Endothelial cell of umbilical vein (primary cell): ENCODE measurements at regions not wholly inside any gene's neighbourhood (a gene's known extent, or its start where the extent isn't known, plus 50 kb on each side); places are given as distances from the start of the nearest gene placed in this dataset.

ENCODE experiments used
- BruUV-seq: library from RNA; stranded (reverse); fragments of 400-500 nt; replicated peaks from 2 replicates; lab custom pipeline; 2021; lab: Mats Ljungman, UMichigan
- CTCF ChIA-PET: fragments of 300-600, 350-600 bp; sonication (Branson Sonifier 250); formaldehyde crosslinking; loops from one replicate; lab custom pipeline; 2021; ENCODE audit warnings: antibody characterized with exemption, inconsistent platforms; lab: Charles Lee
- POLR2A ChIA-PET: fragments of 300-600, 350-600 bp; sonication (Branson Sonifier 250); formaldehyde crosslinking; loops from one replicate; lab custom pipeline; 2021; ENCODE audit warnings: antibody characterized with exemption, inconsistent platforms; lab: Charles Lee
- DNase-seq: peaks from one replicate; pipeline ENCODE4 v3.0.0-alpha.2; 2011; ENCODE audit warnings: low read depth, low spot score
- FAIRE-seq: peaks from 2 replicates; lab custom pipeline; 2011; peaks lifted over from hg19 to GRCh38; lab: Jason Lieb, UNC
- H2AFZ ChIP-seq: 2 replicates; pipeline ENCODE4 v1.6.0; 2012; ENCODE audit warnings: low read depth, low read length, control low read depth, inconsistent platforms
- H3K27ac ChIP-seq: 2 replicates; pipeline ENCODE4 v1.5.1; 2011; ENCODE audit warnings: low read depth, mild to moderate bottlenecking, control low read depth, low read length, moderate library complexity; ENCODE audit not compliant: insufficient read depth
- H3K27me3 ChIP-seq, 2 experiments: 2 replicates each; pipeline versions ENCODE4 v1.6.0 to v1.6.1; 2011; ENCODE audit warnings: low read length in 2 of 2, mixed read lengths in 1 of 2; ENCODE audit not compliant: control insufficient read depth in 2 of 2, insufficient read depth in 2 of 2
- H3K36me3 ChIP-seq, 2 experiments: 2 replicates in 1 of 2; 3 replicates in 1 of 2; pipeline ENCODE4 v1.5.1; 2011; ENCODE audit warnings: low read length in 2 of 2, mild to moderate bottlenecking in 1 of 2, moderate library complexity in 1 of 2; ENCODE audit not compliant: control insufficient read depth in 2 of 2, insufficient read depth in 2 of 2; ENCODE audit errors: extremely low read depth in 1 of 2
- H3K4me1 ChIP-seq: 3 replicates; pipeline ENCODE4 v1.5.1; 2011; ENCODE audit warnings: mild to moderate bottlenecking, low read length; ENCODE audit not compliant: control insufficient read depth, insufficient read depth; ENCODE audit errors: extremely low read depth
- H3K4me2 ChIP-seq: 2 replicates; pipeline ENCODE4 v1.6.1; 2011; ENCODE audit warnings: low read length, control low read depth, mixed read lengths; ENCODE audit not compliant: insufficient read depth
- H3K4me3 ChIP-seq, 3 experiments: fragments of 200-600 bp in 1 of 3; sonication (generic), shearing (Covaris generic) in 1 of 3; replicated peaks in 1 of 3; 2 replicates each; pipeline ENCODE4 v1.5.1; 2011 to 2016; ENCODE audit warnings: control low read depth in 3 of 3, low read length in 3 of 3, mild to moderate bottlenecking in 2 of 3, inconsistent platforms in 1 of 3, low read depth in 1 of 3, moderate library complexity in 1 of 3; ENCODE audit not compliant: insufficient read depth in 1 of 3
- H3K79me2 ChIP-seq: 2 replicates; pipeline ENCODE4 v1.6.0; 2012; ENCODE audit warnings: low read length, inconsistent platforms; ENCODE audit not compliant: control insufficient read depth, insufficient read depth
- H3K9ac ChIP-seq: replicated peaks from 2 replicates; pipeline ENCODE3; 2011; ENCODE audit warnings: low read length, control low read depth; ENCODE audit not compliant: insufficient read depth; ENCODE audit errors: extremely low read depth
- H3K9me1 ChIP-seq: replicated peaks from 3 replicates; pipeline ENCODE4 v1.6.0; 2011; ENCODE audit warnings: mild to moderate bottlenecking, low read length; ENCODE audit not compliant: control insufficient read depth, insufficient read depth; ENCODE audit errors: extremely low read depth
- H3K9me3 ChIP-seq: replicated peaks from 2 replicates; pipeline ENCODE4 v1.5.1; 2012; ENCODE audit warnings: low read length, inconsistent platforms; ENCODE audit not compliant: control insufficient read depth, insufficient read depth
- H4K20me1 ChIP-seq: replicated peaks from 2 replicates; pipeline ENCODE3; 2011; ENCODE audit warnings: mild to moderate bottlenecking, low read length; ENCODE audit not compliant: control insufficient read depth, insufficient read depth; ENCODE audit errors: extremely low read depth
- EZH2 ChIP-seq: IDR thresholded peaks from 2 replicates; pipeline ENCODE4 v1.6.1; 2012; ENCODE audit warnings: borderline replicate concordance, low read depth, mild to moderate bottlenecking, moderate library complexity, low read length, inconsistent platforms; ENCODE audit not compliant: severe bottlenecking
- FOS ChIP-seq: IDR thresholded peaks from 2 replicates; pipeline ENCODE4 v1.6.1; 2011; ENCODE audit warnings: mild to moderate bottlenecking, low read length, moderate library complexity, borderline replicate concordance; ENCODE audit not compliant: insufficient read depth
- JUN ChIP-seq: IDR thresholded peaks from 2 replicates; pipeline ENCODE4 v1.6.1; 2011; ENCODE audit warnings: borderline replicate concordance, low read depth; ENCODE audit not compliant: insufficient read length, insufficient read depth
- MYC ChIP-seq: IDR thresholded peaks from one replicate; pipeline ENCODE4 v1.6.1; 2011; ENCODE audit warnings: mild to moderate bottlenecking, low read depth, low read length
- dilution Hi-C: fragments of 300-500 bp; cut with MboI; formaldehyde crosslinking; loops from one replicate; pipeline ENCODE4 v1.15.0; 2019; ENCODE audit warnings: low sequenced_read_pairs; ENCODE audit not compliant: extremely low pct_ligation_motif_present
- intact Hi-C: fragments of 100-400 bp; cut with micrococcal nuclease; formaldehyde crosslinking; loops from one replicate; pipeline ENCODE4 v1.10.0; 2022
- TF ChIP-seq, protein P1 (sequence below), 2 donors: IDR thresholded peaks; 1 replicate in 1 of 2; 2 replicates in 1 of 2; pipeline ENCODE4 v1.5.1; 2011; ENCODE audit warnings: low read length in 2 of 2, mild to moderate bottlenecking in 2 of 2, moderate library complexity in 2 of 2, control low read depth in 1 of 2, inconsistent platforms in 1 of 2, low read depth in 1 of 2; ENCODE audit not compliant: insufficient read depth in 1 of 2; ENCODE audit errors: extremely low read depth in 1 of 2

DNA sequence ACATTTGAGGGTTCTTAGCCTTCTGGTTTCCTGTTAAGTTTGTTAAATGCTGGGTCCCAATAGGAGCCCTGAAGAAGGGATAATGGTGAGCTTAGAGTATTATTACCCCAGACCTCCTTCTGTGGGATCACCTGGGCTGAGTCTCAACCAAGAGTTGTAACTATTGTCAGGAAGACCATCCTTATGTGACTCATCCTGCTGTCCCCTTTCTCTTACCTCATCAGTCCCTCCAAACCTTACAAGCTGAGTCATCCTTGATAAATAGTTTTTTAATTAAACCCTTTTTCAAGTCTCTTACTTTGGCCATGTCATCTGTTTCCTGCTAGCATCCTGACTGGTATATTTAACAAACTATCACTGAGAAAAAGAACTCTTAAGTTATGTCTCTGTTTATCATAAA lies 502.8 kb downstream of the LRRC70 start:
- H3K4me2 ChIP-seq = no peak overlapping the region
- FAIRE-seq (no peak), DNase-seq (no peak)
- no peaks in the 10 kb centered on the region for H3K4me1 ChIP-seq
- H3K9ac ChIP-seq = no peak overlapping the region
- H3K36me3 ChIP-seq = no peaks in the 10 kb centered on the region
- H3K4me3 ChIP-seq = no peak overlapping the region
- no peaks in the 10 kb centered on the region for H3K27me3 ChIP-seq
- TF ChIP-seq EZH2 (no peak), JUN (peak; percentile 10), MYC (no peak), FOS (peak; percentile 15)
- intact Hi-C loops (no loop called here), dilution Hi-C loops (no loop called here)
- ChIA-PET POLR2A (no interaction called here), CTCF (no interaction called here)
- H3K27ac ChIP-seq = no peak overlapping the region
- no peaks in the 10 kb centered on the region for H3K79me2 ChIP-seq
- no peak overlapping the region for H2AFZ ChIP-seq
- no peaks in the 10 kb centered on the region for H4K20me1 ChIP-seq
- H3K9me3 ChIP-seq = no peaks in the 10 kb centered on the region
- BruUV-seq = no TSS peak
- no peaks in the 10 kb centered on the region for H3K9me1 ChIP-seq

DNA sequence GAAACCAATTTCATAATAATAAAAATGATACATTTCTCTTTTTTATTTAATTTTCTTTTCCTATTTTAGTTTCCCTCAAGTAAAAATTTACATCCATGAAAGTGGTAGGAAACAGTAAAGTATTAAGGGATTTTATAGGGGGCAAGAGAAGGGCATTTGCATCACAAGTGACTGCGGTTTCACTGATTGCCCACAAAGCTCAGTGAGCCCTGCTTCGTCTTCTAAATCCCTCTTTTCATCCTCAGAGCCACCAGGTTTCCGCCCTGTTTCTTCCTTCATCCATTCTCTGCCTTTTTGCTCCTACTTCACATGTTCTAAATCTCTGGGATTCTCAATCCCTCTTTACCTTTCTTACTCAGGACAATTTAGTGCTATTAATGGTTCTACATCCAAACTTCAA lies 491.4 kb downstream of the LRRC70 start:
- Histone ChIP-seq H3K9me3 (no peaks in the 10 kb centered on the region), H3K79me2 (no peaks in the 10 kb centered on the region), H3K4me3 (no peak overlapping the region), H3K9ac (no peak overlapping the region), H3K36me3 (no peaks in the 10 kb centered on the region), H3K4me1 (no peaks in the 10 kb centered on the region), H2AFZ (no peak overlapping the region), H3K27me3 (no peaks in the 10 kb centered on the region), H3K27ac (no peak overlapping the region), H3K9me1 (no peaks in the 10 kb centered on the region), H3K4me2 (no peak overlapping the region), H4K20me1 (no peaks in the 10 kb centered on the region)
- CTCF ChIA-PET = no interaction called here
- BruUV-seq = no TSS peak
- FAIRE-seq (no peak), DNase-seq (no peak)
- intact Hi-C loops (no loop called here), dilution Hi-C loops (no loop called here)
- POLR2A ChIA-PET = no interaction called here
- TF ChIP-seq JUN (no peak), MYC (no peak), EZH2 (no peak), FOS (no peak)
- TF ChIP-seq, protein P1, sequence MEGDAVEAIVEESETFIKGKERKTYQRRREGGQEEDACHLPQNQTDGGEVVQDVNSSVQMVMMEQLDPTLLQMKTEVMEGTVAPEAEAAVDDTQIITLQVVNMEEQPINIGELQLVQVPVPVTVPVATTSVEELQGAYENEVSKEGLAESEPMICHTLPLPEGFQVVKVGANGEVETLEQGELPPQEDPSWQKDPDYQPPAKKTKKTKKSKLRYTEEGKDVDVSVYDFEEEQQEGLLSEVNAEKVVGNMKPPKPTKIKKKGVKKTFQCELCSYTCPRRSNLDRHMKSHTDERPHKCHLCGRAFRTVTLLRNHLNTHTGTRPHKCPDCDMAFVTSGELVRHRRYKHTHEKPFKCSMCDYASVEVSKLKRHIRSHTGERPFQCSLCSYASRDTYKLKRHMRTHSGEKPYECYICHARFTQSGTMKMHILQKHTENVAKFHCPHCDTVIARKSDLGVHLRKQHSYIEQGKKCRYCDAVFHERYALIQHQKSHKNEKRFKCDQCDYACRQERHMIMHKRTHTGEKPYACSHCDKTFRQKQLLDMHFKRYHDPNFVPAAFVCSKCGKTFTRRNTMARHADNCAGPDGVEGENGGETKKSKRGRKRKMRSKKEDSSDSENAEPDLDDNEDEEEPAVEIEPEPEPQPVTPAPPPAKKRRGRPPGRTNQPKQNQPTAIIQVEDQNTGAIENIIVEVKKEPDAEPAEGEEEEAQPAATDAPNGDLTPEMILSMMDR (IDR thresholded peaks at IDR 0.05; ENCODE audit: extremely low read depth in 1 of 2, insufficient read depth in 1 of 2, low read depth in 1 of 2, low read length in 2 of 2) = no peak
